ENCODE measurements at regions not wholly inside any gene's neighbourhood (a gene's known extent, or its start where the extent isn't known, plus 50 kb on each side); places are given as distances from the start of the nearest gene placed in this dataset.

- TF ChIP-seq CTCF (IDR thresholded peaks at IDR 0.05; ENCODE audit: insufficient read depth, low read depth, low read length): peak; percentile 17
- no peak for TF ChIP-seq EZH2 (IDR thresholded peaks at IDR 0.05; ENCODE audit: insufficient read depth, low read length)
Measured at GRCh38 chr5:97297063-97297703, 114.1 kb upstream of the RIOK2 start.
